Hepatocyte (in vitro differentiated cells): ENCODE measurements at regions not wholly inside any gene's neighbourhood (a gene's known extent, or its start where the extent isn't known, plus 50 kb on each side); places are given as distances from the start of the nearest gene placed in this dataset.
"Not testable (repeated sequence)": the region's sequence is repeated elsewhere in the genome, so short reads cannot be mapped to it uniquely, and the experiment has no call there.

Experiments
- EZH2phosphoT487 ChIP-seq: fragments of 200-600 bp; sonication (generic); IDR thresholded peaks from one replicate; pipeline ENCODE4 v1.6.1; 2018; ENCODE audit warnings: antibody characterized with exemption, mild to moderate bottlenecking, low read depth, moderate library complexity; ENCODE audit not compliant: unreplicated experiment, severe bottlenecking
- TF ChIP-seq, protein P1 (sequence below): fragments of 200-600 bp; sonication (generic); IDR thresholded peaks from 2 replicates; pipeline ENCODE4 v1.5.1; 2016; ENCODE audit warnings: antibody characterized with exemption, mild to moderate bottlenecking; ENCODE audit not compliant: poor library complexity

GRCh38 chr2:37722971-37723370, 51.5 kb upstream of the CDC42EP3 start:
- TF ChIP-seq, protein P1, sequence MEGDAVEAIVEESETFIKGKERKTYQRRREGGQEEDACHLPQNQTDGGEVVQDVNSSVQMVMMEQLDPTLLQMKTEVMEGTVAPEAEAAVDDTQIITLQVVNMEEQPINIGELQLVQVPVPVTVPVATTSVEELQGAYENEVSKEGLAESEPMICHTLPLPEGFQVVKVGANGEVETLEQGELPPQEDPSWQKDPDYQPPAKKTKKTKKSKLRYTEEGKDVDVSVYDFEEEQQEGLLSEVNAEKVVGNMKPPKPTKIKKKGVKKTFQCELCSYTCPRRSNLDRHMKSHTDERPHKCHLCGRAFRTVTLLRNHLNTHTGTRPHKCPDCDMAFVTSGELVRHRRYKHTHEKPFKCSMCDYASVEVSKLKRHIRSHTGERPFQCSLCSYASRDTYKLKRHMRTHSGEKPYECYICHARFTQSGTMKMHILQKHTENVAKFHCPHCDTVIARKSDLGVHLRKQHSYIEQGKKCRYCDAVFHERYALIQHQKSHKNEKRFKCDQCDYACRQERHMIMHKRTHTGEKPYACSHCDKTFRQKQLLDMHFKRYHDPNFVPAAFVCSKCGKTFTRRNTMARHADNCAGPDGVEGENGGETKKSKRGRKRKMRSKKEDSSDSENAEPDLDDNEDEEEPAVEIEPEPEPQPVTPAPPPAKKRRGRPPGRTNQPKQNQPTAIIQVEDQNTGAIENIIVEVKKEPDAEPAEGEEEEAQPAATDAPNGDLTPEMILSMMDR: not testable (repeated sequence)
- TF ChIP-seq EZH2phosphoT487: not testable (repeated sequence)
